NB4 (cell line): ENCODE measurements at regions not wholly inside any gene's neighbourhood (a gene's known extent, or its start where the extent isn't known, plus 50 kb on each side); places are given as distances from the start of the nearest gene placed in this dataset.

Experiments
- DNase-seq: peaks from one replicate; pipeline ENCODE4 v3.0.0; 2010; ENCODE audit warnings: low read depth
- H3K4me3 ChIP-seq: one replicate; pipeline ENCODE4 v1.5.1; 2011; ENCODE audit warnings: mild to moderate bottlenecking, low read depth, low read length, moderate library complexity
- CTCF ChIP-seq: IDR thresholded peaks from one replicate; pipeline ENCODE4 v1.5.1; 2012; ENCODE audit warnings: low read depth, low read length
- MAX ChIP-seq: IDR thresholded peaks from 2 replicates; pipeline ENCODE4 v1.6.1; 2011; ENCODE audit warnings: low read depth, low read length
- MYC ChIP-seq: IDR thresholded peaks from 2 replicates; pipeline ENCODE4 v1.6.1; 2011; ENCODE audit warnings: low read depth, low read length
- POLR2A ChIP-seq: IDR thresholded peaks from 2 replicates; pipeline ENCODE4 v1.6.1; 2011; ENCODE audit warnings: mild to moderate bottlenecking; ENCODE audit not compliant: insufficient read length; ENCODE audit errors: extremely low read depth

- TF ChIP-seq MYC (no peak), MAX (no peak), POLR2A (no peak), CTCF (no peak)
- no peak overlapping the region for H3K4me3 ChIP-seq
- no peak for DNase-seq
These were observed 171.1 kb upstream of the TMEM196 start for GRCh38 chr7:19944363-19945120.

GRCh38 chr7:19939746-19940145 lies 166.3 kb upstream of the TMEM196 start:
- TF ChIP-seq MYC (no peak), POLR2A (no peak), MAX (no peak), CTCF (no peak)
- DNase-seq = no peak

GRCh38 chr7:19932549-19933249 lies 159.3 kb upstream of the TMEM196 start:
- no peak for DNase-seq
- TF ChIP-seq MAX = no peak
- no peak for TF ChIP-seq CTCF
- TF ChIP-seq POLR2A = no peak
- no peak for TF ChIP-seq MYC
- no peak overlapping the region for H3K4me3 ChIP-seq

More at GRCh38 chr7:19939746-19940145, 166.3 kb upstream of the TMEM196 start:
- no peak overlapping the region for H3K4me3 ChIP-seq

GRCh38 chr7:19930851-19931250 lies 157.4 kb upstream of the TMEM196 start:
- no peak overlapping the region for H3K4me3 ChIP-seq
- DNase-seq = no peak
- TF ChIP-seq POLR2A (no peak), MAX (no peak), MYC (no peak), CTCF (no peak)

- no peak overlapping the region for H3K4me3 ChIP-seq
- TF ChIP-seq POLR2A = no peak
- no peak for TF ChIP-seq MYC
- no peak for TF ChIP-seq CTCF
- no peak for TF ChIP-seq MAX
- DNase-seq = no peak
These were observed 156.6 kb upstream of the TMEM196 start for GRCh38 chr7:19930051-19930450.
